HG03039 (cell line): ENCODE measurements at regions not wholly inside any gene's neighbourhood (a gene's known extent, or its start where the extent isn't known, plus 50 kb on each side); places are given as distances from the start of the nearest gene placed in this dataset.

Source experiments
- ATAC-seq: cut with Tn5 transposase; IDR thresholded peaks from one replicate; pipeline ENCODE4 v1.9.1; 2021; ENCODE audit warnings: mild to moderate bottlenecking, moderate library complexity; ENCODE audit not compliant: unreplicated experiment

GRCh38 chr12:76704693-76705092 lies 59.2 kb upstream of the ZDHHC17 start:
- no peak for ATAC-seq

GRCh38 chr12:76706101-76706500 lies 57.8 kb upstream of the ZDHHC17 start:
- ATAC-seq: no peak

DNA sequence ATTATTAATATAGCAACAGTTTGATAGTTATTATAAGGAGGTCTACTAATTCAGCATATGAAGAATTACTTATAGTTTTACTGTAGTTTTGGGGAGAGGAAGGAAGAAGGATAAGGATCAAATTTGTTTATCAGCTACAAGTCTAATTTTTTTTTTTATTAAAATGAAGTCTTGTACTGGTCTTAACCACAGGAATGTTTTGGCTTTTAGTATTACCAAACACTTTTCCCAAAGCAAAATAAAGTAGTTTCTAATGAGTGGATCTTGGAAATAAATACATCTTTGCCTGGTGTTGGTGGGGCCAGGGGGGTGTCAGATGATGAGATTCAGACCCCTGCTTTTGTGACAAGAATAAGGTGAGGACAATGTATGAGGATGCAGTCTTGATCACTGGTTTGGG lies 57.2 kb upstream of the ZDHHC17 start:
- no peak for ATAC-seq

DNA sequence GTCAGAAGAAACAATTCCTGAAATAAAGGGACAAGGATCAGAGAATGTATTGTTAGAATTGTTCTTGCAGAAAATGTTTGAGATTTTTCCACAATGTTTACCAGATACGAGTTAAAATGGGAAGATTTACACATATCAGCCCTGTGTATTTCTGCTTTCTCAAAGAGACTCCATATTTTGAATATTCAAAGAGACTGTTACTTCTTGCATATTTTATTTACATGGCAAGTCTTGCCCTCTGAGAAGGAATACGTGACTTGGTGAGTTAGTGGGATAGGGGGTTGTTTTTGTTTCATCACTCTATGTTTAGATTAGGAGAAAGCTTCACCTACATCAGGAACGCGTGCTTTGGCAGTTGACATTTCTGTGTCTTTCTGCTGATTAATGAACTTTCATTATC lies 56.1 kb upstream of the ZDHHC17 start:
- no peak for ATAC-seq

GRCh38 chr12:76708296-76708695 lies 55.6 kb upstream of the ZDHHC17 start:
- ATAC-seq: no peak

DNA sequence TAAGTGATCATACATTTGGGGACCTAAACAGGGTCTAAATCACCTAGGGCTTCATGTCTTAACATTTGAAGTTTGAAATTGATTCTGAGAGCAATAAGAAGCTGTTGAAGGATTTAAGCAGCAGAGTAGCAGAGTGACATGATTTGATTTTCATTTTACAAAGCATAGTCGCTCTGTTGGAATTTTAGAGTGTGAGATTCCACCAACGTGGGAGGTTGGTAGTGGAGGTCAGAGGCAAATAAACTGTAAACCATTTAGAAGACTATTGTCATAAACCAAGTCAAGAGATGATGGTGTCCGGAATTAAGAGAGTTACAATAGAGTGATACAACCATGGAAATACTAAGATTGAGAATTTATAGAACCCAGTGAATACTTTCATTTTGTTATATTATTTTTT lies 52.7 kb upstream of the ZDHHC17 start:
- no peak for ATAC-seq

DNA sequence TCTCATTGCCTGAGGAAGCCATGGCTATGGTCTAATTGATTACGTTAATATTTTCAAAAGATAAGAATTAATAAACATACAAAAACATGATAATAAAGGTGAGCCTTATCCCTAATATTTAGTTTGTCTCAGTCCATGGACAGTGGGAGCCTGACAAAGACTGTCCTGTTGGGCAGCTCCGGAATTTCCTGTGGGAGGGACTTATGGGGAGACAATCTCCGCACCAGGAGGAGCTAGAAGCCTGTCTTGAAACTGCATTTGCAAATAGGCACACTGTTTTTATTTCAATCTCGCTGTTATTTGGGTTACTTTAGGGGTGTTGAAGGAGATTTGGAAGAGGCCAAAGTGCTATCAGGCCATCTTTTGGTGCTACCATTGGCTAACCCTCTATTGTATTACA lies 50.8 kb upstream of the ZDHHC17 start:
- ATAC-seq: no peak

DNA sequence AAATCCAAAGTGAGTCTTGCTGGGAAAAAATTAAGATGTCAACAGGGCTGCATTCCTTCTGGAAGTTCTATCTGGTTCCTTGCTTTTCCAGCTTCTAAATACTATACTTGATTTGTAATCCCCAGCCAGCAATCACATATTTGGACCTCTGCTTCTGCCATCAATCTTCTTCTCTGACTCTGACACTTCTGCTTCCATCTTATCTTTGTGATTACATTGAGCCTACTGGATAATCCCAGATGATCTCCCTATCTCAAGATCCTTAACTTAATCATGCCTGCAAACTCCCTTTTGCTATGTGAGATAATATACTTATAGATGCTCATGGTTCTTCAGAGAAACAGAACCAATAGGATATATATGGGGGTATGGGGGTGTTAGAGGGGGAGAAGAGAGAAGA lies 49.9 kb upstream of the ZDHHC17 start:
- ATAC-seq: no peak
